HEK293 (cell line): ENCODE measurements at regions not wholly inside any gene's neighbourhood (a gene's known extent, or its start where the extent isn't known, plus 50 kb on each side); places are given as distances from the start of the nearest gene placed in this dataset.
A peak's percentile ranks its signal among the peaks of the same experiment; 100 is the strongest.

Experiments
- CTCF ChIA-PET: fragments of 350-600 bp; formaldehyde crosslinking; extraction: SDS; loops from one replicate; lab custom pipeline; 2021; ENCODE audit warnings: antibody characterized with exemption; lab: Yijun Ruan, JAX
- POLR2A ChIA-PET: fragments of 300-600 bp; formaldehyde crosslinking; extraction: SDS; loops from one replicate; lab custom pipeline; 2020; ENCODE audit warnings: antibody characterized with exemption, inconsistent platforms; lab: Yijun Ruan, JAX
- H3K27ac ChIP-seq: fragments of 200-500 bp; sonication (Bioruptor generic); 2 replicates; pipeline ENCODE4 v1.5.1; 2014; ENCODE audit warnings: low read depth, low read length, control low read depth, inconsistent platforms; ENCODE audit errors: extremely low read depth
- H3K36me3 ChIP-seq, 2 experiments: fragments of 200-500 bp in 1 of 2; sonication (Bioruptor generic) in 1 of 2; 1 replicate in 1 of 2; 2 replicates in 1 of 2; pipeline ENCODE4 v1.5.1; 2014 to 2017; ENCODE audit warnings: inconsistent platforms in 2 of 2, low read length in 2 of 2; ENCODE audit not compliant: control insufficient read depth in 2 of 2, insufficient read depth in 1 of 2
- H3K4me1 ChIP-seq: fragments of 200-500 bp; sonication (Bioruptor generic); 2 replicates; pipeline ENCODE4 v1.5.1; 2014; ENCODE audit warnings: mild to moderate bottlenecking, low read length, inconsistent platforms; ENCODE audit not compliant: control insufficient read depth, insufficient read depth
- H3K4me3 ChIP-seq: 2 replicates; pipeline ENCODE4 v1.5.1; 2011; ENCODE audit warnings: low read depth, mild to moderate bottlenecking, control low read depth, low read length, moderate library complexity
- H3K9me3 ChIP-seq: fragments of 200-500 bp; sonication (Bioruptor generic); 2 replicates; pipeline ENCODE4 v1.5.1; 2014; ENCODE audit warnings: low read depth, low read length, inconsistent platforms; ENCODE audit not compliant: control insufficient read depth, insufficient read depth
- BCL11A ChIP-seq: fragments of 450-650 bp; formaldehyde crosslinking; IDR thresholded peaks from 2 replicates; pipeline ENCODE4 v1.5.1; 2016; ENCODE audit warnings: low read depth, missing biosample characterization, missing genetic modification characterization
- FEZF1 ChIP-seq: fragments of 450-650 bp; formaldehyde crosslinking; IDR thresholded peaks from 2 replicates; pipeline ENCODE4 v1.5.1; 2016; ENCODE audit warnings: missing biosample characterization, missing genetic modification characterization
- HOXD13 ChIP-seq: sonication (generic); formaldehyde crosslinking; IDR thresholded peaks from 2 replicates; pipeline ENCODE4 v1.8.0; 2022; ENCODE audit warnings: missing genetic modification reagents, borderline replicate concordance
- IKZF3 ChIP-seq: fragments of 450-650 bp; IDR thresholded peaks from 2 replicates; pipeline ENCODE4 v1.5.0; 2018; ENCODE audit warnings: missing biosample characterization, mild to moderate bottlenecking, missing genetic modification characterization, moderate library complexity
- KLF10 ChIP-seq: fragments of 450-650 bp; IDR thresholded peaks from 2 replicates; pipeline ENCODE4 v1.5.1; 2018; ENCODE audit warnings: missing biosample characterization, mild to moderate bottlenecking, missing genetic modification characterization
- KLF7 ChIP-seq: fragments of 450-650 bp; formaldehyde crosslinking; IDR thresholded peaks from 2 replicates; pipeline ENCODE4 v1.5.1; 2016; ENCODE audit warnings: missing biosample characterization, missing genetic modification characterization, borderline replicate concordance
- ZEB2 ChIP-seq: fragments of 450-650 bp; formaldehyde crosslinking; IDR thresholded peaks from 2 replicates; pipeline ENCODE4 v1.5.1; 2016; ENCODE audit warnings: missing biosample characterization, missing genetic modification characterization
- ZFP3 ChIP-seq: fragments of 450-650 bp; formaldehyde crosslinking; IDR thresholded peaks from 2 replicates; pipeline ENCODE4 v1.5.1; 2016; ENCODE audit warnings: low read depth, missing biosample characterization, missing genetic modification characterization
- ZFP41 ChIP-seq: fragments of 450-650 bp; formaldehyde crosslinking; IDR thresholded peaks from 2 replicates; pipeline ENCODE4 v1.5.1; 2016; ENCODE audit warnings: missing biosample characterization, missing genetic modification characterization, borderline replicate concordance
- ZNF10 ChIP-seq: fragments of 450-650 bp; formaldehyde crosslinking; IDR thresholded peaks from 2 replicates; pipeline ENCODE4 v1.5.1; 2017; ENCODE audit warnings: missing biosample characterization, missing genetic modification characterization
- ZNF114 ChIP-seq: fragments of 450-650 bp; formaldehyde crosslinking; IDR thresholded peaks from 2 replicates; pipeline ENCODE4 v1.5.0; 2017; ENCODE audit warnings: missing biosample characterization, missing genetic modification characterization
- ZNF155 ChIP-seq: fragments of 450-650 bp; formaldehyde crosslinking; IDR thresholded peaks from 2 replicates; pipeline ENCODE4 v1.5.1; 2016; ENCODE audit warnings: missing biosample characterization, missing genetic modification characterization
- ZNF16 ChIP-seq: fragments of 450-650 bp; formaldehyde crosslinking; IDR thresholded peaks from 2 replicates; pipeline ENCODE4 v1.5.1; 2016; ENCODE audit warnings: low read depth, missing biosample characterization, missing genetic modification characterization
- ZNF24 ChIP-seq: fragments of 450-650 bp; formaldehyde crosslinking; IDR thresholded peaks from 2 replicates; pipeline ENCODE4 v1.5.1; 2016; ENCODE audit warnings: missing biosample characterization, missing genetic modification characterization
- ZNF292 ChIP-seq: fragments of 450-650 bp; formaldehyde crosslinking; IDR thresholded peaks from 2 replicates; pipeline ENCODE4 v1.5.1; 2016; ENCODE audit warnings: low read depth, missing biosample characterization, missing genetic modification characterization, borderline replicate concordance
- ZNF394 ChIP-seq: fragments of 450-650 bp; formaldehyde crosslinking; IDR thresholded peaks from 2 replicates; pipeline ENCODE4 v1.5.1; 2016; ENCODE audit warnings: missing biosample characterization, missing genetic modification characterization, mild to moderate bottlenecking, moderate library complexity, borderline replicate concordance
- ZNF624 ChIP-seq: fragments of 450-650 bp; formaldehyde crosslinking; IDR thresholded peaks from 2 replicates; pipeline ENCODE4 v1.5.1; 2017; ENCODE audit warnings: missing biosample characterization, missing genetic modification characterization
- ZNF629 ChIP-seq: fragments of 450-650 bp; formaldehyde crosslinking; IDR thresholded peaks from 2 replicates; pipeline ENCODE4 v1.5.1; 2017; ENCODE audit warnings: missing biosample characterization, missing genetic modification characterization
- ZNF654 ChIP-seq: fragments of 450-650 bp; formaldehyde crosslinking; IDR thresholded peaks from 2 replicates; pipeline ENCODE4 v1.5.1; 2016; ENCODE audit warnings: low read depth, missing biosample characterization, missing genetic modification characterization
- ZNF768 ChIP-seq: fragments of 450-650 bp; formaldehyde crosslinking; IDR thresholded peaks from 2 replicates; pipeline ENCODE4 v1.5.1; 2018; ENCODE audit warnings: missing biosample characterization, mild to moderate bottlenecking, missing genetic modification characterization
- ZNF792 ChIP-seq: fragments of 450-650 bp; formaldehyde crosslinking; IDR thresholded peaks from 2 replicates; pipeline ENCODE4 v1.5.1; 2016; ENCODE audit warnings: missing biosample characterization, missing genetic modification characterization
- ZSCAN16 ChIP-seq: fragments of 450-650 bp; formaldehyde crosslinking; IDR thresholded peaks from 2 replicates; pipeline ENCODE4 v1.5.1; 2016; ENCODE audit warnings: missing biosample characterization, missing genetic modification characterization
- ZSCAN30 ChIP-seq: fragments of 450-650 bp; IDR thresholded peaks from 2 replicates; pipeline ENCODE4 v1.5.1; 2018; ENCODE audit warnings: missing biosample characterization, mild to moderate bottlenecking, missing genetic modification characterization, moderate library complexity
- TF ChIP-seq, protein P1 (sequence below): fragments of 450-650 bp; IDR thresholded peaks from 2 replicates; pipeline ENCODE4 v1.5.1; 2018; ENCODE audit warnings: missing biosample characterization, missing genetic modification characterization
- TF ChIP-seq, protein P2 (sequence below): fragments of 450-650 bp; formaldehyde crosslinking; IDR thresholded peaks from 2 replicates; pipeline ENCODE4 v1.5.1; 2017; ENCODE audit warnings: missing biosample characterization, missing genetic modification characterization
- TF ChIP-seq, protein P3 (sequence below): fragments of 450-650 bp; formaldehyde crosslinking; conservative IDR thresholded peaks from 2 replicates; pipeline ENCODE4 v1.5.1; 2016; ENCODE audit warnings: low read depth, missing biosample characterization, missing genetic modification characterization

DNA sequence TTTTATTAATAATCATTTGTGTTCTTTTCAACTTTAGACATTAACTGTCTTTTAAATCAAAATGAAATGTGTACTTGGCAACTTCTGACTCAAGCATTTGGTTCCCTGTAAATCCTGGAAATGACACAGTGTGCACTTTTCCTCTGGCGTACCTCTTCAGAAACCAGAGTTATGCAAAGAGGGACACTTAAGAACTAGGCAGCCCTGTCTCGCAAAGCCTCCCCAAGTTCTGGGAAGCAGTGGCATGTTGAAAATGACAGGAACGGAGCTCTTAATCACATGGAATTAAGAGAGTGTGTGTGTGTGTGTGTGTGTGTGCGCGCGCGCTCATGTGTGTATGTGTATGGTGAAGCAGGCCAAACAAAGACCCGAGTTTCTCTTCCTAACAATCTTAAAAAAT lies 707.4 kb downstream of the MECOM start (continued):
- no peak for TF ChIP-seq ZFP3 (tag by site-specific recombination)
- no peak for TF ChIP-seq ZNF292 (tag by site-specific recombination)
- TF ChIP-seq ZNF10 (tag by site-specific recombination): no peak
- no peak for TF ChIP-seq FEZF1

DNA sequence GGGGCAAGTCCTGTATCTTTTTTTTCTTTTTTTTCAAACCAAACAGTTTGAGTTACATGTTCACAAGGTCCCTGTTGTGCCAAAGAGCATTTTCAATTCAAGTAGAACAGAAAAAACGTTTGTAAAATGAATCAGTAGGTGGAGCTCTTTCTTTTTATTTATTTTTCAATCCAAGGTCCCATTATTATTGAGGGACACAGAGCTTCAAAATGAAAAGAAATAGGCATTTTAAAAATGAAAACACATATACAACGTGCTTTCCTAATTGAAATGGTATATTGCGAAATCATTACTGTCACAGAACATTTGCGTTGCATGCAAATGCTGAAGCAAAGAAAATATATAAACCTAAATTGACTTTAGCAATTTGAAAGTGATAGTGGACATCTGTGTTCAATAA lies 711.0 kb downstream of the MECOM start:
- H3K4me1 ChIP-seq: no peaks in the 10 kb centered on the region
- POLR2A ChIA-PET: no interaction called here
- no peak overlapping the region for H3K4me3 ChIP-seq
- no peaks in the 10 kb centered on the region for H3K9me3 ChIP-seq
- CTCF ChIA-PET: interaction anchor here (0.5 to 2.2 kb wide), 14 partner anchors 9 to 793 kb away, joined by 3 to 9 read pairs (median 4); no protein-coding TSS in a partner anchor
- no peaks in the 10 kb centered on the region for H3K36me3 ChIP-seq
- H3K27ac ChIP-seq: no peak overlapping the region
- no peak for TF ChIP-seq KLF7 (tag by site-specific recombination)
- no peak for TF ChIP-seq ZSCAN16 (tag by site-specific recombination)
- peak; percentile 63 for TF ChIP-seq ZNF654
- TF ChIP-seq, protein P1, sequence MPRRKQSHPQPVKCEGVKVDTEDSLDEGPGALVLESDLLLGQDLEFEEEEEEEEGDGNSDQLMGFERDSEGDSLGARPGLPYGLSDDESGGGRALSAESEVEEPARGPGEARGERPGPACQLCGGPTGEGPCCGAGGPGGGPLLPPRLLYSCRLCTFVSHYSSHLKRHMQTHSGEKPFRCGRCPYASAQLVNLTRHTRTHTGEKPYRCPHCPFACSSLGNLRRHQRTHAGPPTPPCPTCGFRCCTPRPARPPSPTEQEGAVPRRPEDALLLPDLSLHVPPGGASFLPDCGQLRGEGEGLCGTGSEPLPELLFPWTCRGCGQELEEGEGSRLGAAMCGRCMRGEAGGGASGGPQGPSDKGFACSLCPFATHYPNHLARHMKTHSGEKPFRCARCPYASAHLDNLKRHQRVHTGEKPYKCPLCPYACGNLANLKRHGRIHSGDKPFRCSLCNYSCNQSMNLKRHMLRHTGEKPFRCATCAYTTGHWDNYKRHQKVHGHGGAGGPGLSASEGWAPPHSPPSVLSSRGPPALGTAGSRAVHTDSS: no peak
- TF ChIP-seq ZNF768 (tag by site-specific recombination): no peak
- TF ChIP-seq ZEB2: no peak
- TF ChIP-seq ZNF24 (tag by site-specific recombination): no peak
- no peak for TF ChIP-seq HOXD13
- TF ChIP-seq KLF10 (tag by site-specific recombination): no peak

DNA sequence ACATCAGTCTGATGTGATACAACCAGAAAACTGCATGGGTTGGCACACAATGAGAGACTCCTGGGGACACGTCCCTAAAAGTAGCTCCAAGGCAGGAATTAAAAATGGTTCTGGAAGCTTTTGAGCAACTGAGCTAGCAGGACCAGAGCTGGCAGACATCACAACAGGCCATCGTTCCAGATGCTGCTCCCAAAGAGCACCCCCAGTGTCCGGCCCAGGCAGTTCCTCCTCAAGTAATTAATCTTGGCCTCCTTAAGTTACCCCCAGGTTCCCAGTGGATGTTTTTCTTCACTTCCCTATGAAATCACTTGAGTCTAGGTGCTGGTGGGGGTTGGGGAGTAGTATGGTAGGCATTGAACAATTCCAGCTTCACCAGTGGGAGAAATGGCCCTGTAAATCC lies 711.6 kb downstream of the MECOM start:
- no peak overlapping the region for H3K4me3 ChIP-seq
- ChIA-PET POLR2A (no interaction called here), CTCF (interaction anchor here (0.6 to 2.2 kb wide), 10 partner anchors 9 to 794 kb away, joined by 3 to 9 read pairs (median 4); no protein-coding TSS in a partner anchor)
- no peaks in the 10 kb centered on the region for H3K4me1 ChIP-seq
- no peaks in the 10 kb centered on the region for H3K36me3 ChIP-seq
- no peak for TF ChIP-seq ZNF629 (tag by site-specific recombination)
- no peak overlapping the region for H3K27ac ChIP-seq
- no peaks in the 10 kb centered on the region for H3K9me3 ChIP-seq

DNA sequence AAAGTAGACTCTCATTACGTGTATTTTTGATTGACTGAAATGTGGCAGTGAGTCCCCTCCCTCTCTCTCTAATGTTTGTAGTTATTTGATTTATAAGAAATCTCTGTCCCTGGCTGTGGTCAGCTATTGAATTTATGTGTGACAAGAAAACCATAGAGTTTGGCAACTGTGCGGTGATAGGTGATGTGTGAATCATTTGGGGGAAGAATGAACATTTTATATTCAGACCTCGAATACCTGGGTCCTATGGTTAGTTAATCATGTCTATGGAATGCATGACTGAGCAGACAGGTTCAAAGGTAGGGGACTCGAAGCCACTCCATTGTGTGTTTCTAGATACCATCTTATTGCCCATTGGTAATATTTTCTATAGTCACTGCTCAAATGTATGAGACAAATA lies 712.1 kb downstream of the MECOM start:
- Histone ChIP-seq H3K36me3 (no peaks in the 10 kb centered on the region), H3K4me3 (no peak overlapping the region), H3K27ac (no peak overlapping the region), H3K9me3 (no peaks in the 10 kb centered on the region), H3K4me1 (no peaks in the 10 kb centered on the region)
- CTCF ChIA-PET: interaction anchor here (1.1 to 2.2 kb wide), 3 partner anchors 89 to 720 kb away, joined by 3 to 9 read pairs (median 4); no protein-coding TSS in a partner anchor
- POLR2A ChIA-PET: no interaction called here
- no peak for TF ChIP-seq IKZF3 (tag by site-specific recombination)
- TF ChIP-seq, protein P2, sequence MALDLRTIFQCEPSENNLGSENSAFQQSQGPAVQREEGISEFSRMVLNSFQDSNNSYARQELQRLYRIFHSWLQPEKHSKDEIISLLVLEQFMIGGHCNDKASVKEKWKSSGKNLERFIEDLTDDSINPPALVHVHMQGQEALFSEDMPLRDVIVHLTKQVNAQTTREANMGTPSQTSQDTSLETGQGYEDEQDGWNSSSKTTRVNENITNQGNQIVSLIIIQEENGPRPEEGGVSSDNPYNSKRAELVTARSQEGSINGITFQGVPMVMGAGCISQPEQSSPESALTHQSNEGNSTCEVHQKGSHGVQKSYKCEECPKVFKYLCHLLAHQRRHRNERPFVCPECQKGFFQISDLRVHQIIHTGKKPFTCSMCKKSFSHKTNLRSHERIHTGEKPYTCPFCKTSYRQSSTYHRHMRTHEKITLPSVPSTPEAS: no peak
- TF ChIP-seq, protein P3, sequence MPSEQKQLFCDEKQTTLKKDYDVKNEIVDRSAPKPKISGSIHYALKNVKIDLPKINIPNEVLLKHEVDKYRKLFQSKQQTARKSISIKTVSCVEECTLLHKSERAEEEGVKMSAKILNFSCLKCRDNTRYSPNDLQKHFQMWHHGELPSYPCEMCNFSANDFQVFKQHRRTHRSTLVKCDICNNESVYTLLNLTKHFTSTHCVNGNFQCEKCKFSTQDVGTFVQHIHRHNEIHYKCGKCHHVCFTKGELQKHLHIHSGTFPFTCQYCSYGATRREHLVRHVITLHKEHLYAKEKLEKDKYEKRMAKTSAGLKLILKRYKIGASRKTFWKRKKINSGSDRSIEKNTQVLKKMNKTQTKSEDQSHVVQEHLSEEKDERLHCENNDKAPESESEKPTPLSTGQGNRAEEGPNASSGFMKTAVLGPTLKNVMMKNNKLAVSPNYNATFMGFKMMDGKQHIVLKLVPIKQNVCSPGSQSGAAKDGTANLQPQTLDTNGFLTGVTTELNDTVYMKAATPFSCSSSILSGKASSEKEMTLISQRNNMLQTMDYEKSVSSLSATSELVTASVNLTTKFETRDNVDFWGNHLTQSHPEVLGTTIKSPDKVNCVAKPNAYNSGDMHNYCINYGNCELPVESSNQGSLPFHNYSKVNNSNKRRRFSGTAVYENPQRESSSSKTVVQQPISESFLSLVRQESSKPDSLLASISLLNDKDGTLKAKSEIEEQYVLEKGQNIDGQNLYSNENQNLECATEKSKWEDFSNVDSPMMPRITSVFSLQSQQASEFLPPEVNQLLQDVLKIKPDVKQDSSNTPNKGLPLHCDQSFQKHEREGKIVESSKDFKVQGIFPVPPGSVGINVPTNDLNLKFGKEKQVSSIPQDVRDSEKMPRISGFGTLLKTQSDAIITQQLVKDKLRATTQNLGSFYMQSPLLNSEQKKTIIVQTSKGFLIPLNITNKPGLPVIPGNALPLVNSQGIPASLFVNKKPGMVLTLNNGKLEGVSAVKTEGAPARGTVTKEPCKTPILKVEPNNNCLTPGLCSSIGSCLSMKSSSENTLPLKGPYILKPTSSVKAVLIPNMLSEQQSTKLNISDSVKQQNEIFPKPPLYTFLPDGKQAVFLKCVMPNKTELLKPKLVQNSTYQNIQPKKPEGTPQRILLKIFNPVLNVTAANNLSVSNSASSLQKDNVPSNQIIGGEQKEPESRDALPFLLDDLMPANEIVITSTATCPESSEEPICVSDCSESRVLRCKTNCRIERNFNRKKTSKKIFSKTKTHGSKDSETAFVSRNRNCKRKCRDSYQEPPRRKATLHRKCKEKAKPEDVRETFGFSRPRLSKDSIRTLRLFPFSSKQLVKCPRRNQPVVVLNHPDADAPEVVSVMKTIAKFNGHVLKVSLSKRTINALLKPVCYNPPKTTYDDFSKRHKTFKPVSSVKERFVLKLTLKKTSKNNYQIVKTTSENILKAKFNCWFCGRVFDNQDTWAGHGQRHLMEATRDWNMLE (tag by site-specific recombination): no peak
- TF ChIP-seq BCL11A (tag by site-specific recombination): no peak
- no peak for TF ChIP-seq ZNF16 (tag by site-specific recombination)
- TF ChIP-seq ZFP41 (tag by site-specific recombination): no peak
- no peak for TF ChIP-seq ZNF792
- TF ChIP-seq ZNF155 (tag by site-specific recombination): no peak
- TF ChIP-seq ZNF394 (tag by site-specific recombination): no peak
- no peak for TF ChIP-seq ZSCAN30 (tag by site-specific recombination)
- TF ChIP-seq ZNF114 (tag by site-specific recombination): no peak
- TF ChIP-seq ZNF624: no peak
